NOMO-1 (cell line): ENCODE measurements at regions not wholly inside any gene's neighbourhood (a gene's known extent, or its start where the extent isn't known, plus 50 kb on each side); places are given as distances from the start of the nearest gene placed in this dataset.

Experiments
- DNase-seq, 2 experiments: peaks; one replicate each; lab custom pipeline; 2025; ENCODE audit not compliant: unreplicated experiment in 2 of 2; lab: John Stamatoyannopoulos, UW

DNA sequence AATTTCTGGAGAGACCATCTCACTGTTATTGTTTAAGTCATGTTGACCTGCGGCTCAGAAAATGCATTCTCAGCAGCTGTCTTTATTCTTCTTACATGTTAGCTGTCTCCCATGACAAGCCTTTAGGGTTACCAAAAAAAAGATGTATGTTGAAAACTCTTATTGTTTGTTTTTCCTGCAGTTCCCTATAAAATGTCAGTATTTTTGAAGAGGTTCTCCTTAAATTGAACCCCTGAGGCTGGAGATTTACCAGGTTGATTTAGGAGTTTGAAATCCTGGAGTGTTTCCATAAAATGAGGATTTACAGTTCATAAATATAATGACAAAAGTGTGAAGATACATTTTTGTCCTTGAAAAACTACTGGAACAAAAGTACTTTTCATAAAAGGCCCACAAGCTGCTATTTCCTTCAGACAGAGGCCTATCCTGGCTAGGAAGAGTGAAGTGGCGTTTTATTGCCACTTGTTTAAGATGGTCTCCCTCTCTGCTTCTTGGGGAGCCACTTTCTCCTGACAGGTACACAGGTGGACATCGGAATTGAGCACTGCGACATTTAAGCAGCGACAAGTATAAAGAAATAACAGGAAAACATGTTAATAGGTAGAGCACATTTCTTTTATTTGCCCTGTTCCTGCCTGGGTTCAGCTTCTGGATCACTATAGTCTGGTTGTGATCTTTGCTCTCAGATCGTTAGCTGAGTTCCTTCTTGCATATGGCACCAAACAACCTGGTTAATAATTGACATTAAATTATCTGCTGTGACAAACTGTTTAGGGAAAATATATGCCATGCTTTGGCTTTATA, 344.8 kb upstream of the RPS23 start:
- no peak for DNase-seq

DNA sequence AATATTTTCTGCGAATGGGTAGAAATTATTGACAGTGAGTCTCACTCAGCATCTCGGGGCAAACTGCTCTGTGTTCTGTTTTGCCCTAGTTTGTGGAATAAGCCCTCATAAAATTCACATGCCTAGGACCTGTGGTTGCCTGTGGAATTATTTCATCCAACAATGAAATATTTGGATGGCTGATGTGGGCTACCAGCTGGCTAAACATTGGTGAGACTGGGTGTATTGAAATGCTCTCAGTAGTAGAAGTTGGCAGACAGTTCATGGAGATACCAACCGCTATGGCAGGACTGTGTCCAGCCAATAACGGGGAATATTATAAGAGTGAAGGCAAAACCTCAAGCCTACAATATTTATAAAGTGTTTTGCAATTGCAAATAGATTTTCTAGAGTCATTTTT, 344.1 kb upstream of the RPS23 start:
- DNase-seq = no peak

DNA sequence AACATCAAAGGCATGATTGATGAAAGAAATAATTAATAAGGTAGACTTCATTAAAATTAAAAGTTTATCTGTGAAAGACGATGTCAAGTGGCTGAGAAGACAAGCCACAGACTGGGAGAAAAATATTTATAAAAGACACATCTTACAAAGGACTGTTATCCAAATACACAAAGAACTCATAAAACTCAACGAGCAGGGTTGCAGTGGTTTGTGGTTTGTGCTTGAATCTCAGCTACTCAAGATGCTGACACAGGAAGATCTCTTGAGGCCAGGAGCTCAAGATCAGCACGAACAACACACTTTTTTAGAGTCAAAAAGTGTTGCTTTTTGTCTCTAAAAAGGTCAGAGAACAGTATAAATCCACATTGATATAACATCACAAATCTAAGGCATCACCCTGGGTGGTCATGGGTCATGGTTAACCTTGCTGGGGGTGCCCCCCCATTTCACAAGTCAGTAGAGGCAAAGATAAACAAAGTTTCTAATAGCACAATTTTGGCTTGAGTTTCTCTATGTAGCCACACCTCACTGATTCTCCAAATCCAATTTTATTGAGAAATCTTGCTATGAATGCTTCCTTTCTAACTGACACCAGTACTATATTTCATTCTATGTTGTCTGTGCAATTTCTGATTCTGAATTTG, 342.9 kb upstream of the RPS23 start:
- no peak for DNase-seq

DNA sequence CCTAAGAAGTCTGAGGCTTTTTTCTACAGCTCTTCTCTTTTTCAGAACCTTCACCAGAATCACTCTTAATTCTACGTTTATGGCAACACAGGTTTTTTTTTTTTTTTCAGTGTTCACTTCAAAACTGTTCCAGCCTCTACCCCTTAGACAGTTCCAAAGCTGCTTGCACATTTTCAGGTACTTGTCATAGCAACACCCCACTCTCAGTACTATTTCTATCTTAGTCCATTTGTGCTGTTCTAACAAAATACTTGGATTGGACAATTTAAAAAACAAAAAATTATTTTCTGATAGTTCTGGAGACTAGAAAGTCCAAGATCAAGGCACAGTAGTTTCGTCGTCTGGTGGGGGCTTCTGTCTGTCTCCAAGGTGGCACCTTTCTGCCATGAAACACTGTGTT, 340.9 kb upstream of the RPS23 start:
- DNase-seq = no peak

DNA sequence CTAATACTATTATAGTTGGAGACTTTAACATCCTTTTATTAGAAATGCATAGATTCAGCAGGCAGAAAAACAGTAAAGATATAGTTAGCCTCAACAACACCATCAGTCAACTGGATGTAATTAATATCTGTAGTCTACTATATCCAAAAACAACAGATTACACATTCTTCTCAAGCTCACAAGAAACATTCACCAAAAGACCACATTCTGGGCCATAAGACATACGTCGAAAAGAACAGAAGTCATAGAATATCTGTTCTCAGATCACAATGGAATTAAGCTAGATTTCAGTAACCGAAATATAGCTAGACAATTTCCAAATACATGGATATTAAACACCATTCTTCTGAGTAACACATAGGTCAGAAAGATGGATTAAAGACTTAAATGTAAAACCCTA, 336.6 kb upstream of the RPS23 start:
- DNase-seq = no peak

DNA sequence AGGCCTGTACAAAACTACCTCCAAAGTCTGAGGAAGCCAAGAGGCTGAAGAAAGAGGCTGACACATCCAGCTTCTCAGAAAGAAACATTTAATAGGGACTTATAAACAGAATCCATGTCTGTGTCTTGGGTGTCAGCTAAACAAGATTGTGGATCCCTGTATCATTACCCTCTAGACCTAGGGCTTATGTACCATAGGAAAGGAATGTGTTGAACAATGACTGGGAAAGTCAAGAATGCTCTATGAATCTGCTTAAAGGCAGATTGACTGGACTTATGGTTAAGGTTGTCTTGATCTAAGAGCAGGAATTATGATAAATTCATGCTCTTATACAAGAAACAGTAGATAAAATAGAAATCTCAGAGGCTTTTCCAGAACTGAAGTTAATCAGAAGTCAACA, 335.7 kb upstream of the RPS23 start:
- no peak for DNase-seq

DNA sequence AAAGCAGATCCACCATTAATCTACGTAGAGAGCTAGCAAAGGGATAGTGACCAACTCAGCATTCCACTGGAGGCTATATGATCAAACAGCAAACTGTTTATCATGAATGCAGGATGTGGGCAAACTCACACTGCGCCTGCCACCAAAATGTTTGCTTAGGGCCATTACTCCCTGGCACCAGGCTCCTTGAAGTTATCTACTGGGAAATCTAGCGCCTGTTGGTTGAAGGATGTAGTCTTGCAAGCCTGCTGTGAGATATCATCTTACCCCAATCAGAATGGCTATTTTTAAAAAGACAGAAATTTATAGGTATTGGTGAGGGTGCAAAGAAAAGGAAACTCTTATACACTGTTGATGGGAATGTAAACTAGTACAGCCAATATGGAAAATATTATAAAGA, 332.5 kb upstream of the RPS23 start:
- DNase-seq = no peak

DNA sequence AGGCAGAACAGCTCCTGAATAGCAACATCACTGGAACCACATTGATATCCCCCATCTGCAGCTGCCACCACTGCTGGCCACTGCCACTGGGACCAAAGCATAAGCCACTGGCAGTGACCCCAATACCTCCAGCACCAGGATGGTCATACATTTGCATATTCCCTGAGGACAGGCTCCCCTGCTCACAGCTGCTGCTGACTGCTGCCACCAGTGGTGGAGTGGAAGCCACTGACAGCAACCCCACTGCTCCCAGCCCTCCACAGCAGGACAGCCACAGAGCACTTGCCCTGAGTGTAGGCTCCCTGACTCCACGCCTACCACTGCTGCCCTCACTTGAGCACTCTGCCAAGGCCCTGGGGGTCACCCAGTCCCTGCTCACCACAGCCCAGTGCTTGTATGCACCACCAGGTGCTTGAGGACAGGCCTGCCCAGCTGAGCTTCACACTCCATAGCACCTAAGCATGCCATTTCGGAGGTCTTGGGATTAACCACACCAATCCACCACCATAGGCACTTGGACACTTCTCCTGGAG, 327.4 kb upstream of the RPS23 start:
- DNase-seq = no peak

DNA sequence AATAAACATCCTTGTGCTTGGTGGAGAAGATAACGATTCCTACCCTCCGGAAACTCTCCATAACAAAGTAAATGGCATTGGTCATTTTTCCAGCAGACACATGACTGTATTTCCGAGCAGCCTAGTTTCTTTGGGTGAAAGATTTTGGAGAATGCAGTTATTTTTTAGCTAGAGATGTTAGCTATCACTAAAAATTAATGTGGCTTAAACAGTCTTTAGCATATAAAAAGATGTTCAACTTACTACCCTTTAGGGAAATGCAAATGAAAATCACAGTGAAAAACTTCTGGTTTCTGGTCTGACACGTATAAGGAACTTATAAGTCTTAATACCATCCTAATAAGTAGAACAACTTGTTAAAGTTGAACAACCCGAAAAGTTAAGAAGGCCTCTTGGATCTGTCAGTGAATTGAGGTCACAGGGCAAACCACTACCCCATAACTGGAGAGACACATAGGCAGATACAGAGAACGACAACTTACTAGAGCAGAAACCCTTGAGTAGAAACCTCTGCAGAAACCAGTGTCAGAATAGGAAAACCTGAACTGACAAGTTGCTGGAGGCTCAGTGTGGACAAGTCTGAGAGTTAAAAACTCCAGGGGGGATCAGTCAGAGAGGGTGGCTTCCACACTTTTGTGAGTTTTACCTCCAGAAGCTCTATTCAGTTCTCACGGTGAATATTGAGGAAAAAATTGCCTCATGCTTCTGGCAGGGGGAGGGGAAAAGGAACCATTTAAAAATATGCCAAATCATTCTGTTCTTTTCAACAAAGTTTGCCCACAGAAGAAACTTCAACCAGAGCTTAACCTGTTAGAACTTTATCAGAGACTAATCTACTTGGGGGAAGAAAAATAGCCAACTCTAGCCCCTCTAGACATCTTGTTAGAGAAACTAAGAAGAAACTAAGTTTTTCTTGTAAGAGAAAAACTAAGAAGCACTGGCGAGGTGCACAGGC, 325.2 kb upstream of the RPS23 start:
- DNase-seq = peak in 1 of 2 experiments; percentile 18

DNA sequence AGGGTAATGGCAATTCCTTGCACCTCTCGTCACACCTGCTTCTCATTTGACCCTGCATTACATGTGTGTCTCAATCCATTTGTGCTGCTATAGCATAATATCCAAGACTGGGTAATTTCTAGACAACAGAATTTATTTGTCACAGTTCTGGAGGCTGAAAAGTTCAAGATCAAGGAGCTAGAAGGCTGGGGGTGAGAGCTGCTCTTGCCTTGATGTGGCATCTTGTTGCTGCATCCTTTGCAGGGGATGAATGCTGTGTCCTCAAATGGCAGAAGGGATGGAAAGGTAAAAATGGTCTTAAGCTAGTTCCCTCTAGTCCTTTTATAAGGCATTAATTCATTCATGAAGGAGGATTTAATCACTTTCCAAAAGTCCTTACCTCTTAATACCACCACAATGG, 323.7 kb upstream of the RPS23 start:
- DNase-seq = no peak

DNA sequence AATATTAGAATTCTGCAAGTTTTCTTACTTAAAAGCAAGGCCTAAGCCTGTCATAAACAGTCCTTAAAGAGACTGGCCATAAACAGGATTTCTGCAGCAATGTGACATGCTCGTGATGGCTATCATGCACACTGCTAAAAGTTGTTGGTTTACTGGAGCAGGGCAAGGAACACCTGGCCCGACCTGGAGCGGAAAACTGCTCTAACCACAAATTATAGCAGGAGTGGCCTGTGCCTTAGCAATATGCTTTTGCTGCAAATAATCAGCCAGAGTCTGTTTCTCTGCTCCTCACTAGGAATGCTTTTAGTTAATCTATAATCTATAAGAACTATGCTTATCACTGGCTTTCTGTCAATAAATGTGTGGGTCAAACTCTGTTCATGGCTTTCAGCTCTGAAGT, 322.9 kb upstream of the RPS23 start:
- DNase-seq = no peak

DNA sequence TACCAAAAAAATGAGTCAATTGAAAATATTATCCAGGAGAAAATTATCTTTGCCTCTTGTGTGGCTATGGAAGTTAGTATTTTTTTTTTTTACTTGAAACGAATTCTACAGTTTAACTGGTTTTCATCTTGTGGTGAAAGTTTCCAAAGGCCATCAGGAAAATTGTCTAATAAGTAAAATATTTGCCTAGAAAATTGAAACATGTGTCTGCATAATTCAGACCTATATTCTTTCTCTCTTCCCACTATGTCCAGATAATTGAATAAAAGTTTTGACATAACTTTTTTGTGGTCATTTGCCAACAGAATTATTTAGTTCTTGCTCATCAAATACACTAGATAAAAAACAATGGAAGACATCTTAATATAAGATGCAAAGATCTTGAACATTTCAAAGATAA, 321.5 kb upstream of the RPS23 start:
- DNase-seq = no peak

DNA sequence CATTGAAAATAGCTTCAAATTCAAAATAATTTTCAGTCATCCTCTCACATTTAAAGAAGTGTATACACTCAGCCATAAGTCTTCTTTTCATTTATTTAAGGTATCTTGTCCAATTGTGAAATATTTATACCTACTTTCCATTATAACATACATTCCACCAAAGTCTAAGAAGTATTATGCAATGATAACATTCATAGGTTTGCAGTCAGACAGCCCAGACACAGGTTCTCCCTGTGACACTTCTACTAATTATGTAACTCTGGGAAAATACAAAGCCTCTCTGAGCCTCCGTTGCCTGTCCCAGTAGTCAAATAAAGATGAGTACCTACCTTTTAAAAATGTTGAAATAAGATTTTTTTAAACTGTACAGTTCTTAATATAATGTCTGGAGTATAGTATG, 320.9 kb upstream of the RPS23 start:
- no peak for DNase-seq

DNA sequence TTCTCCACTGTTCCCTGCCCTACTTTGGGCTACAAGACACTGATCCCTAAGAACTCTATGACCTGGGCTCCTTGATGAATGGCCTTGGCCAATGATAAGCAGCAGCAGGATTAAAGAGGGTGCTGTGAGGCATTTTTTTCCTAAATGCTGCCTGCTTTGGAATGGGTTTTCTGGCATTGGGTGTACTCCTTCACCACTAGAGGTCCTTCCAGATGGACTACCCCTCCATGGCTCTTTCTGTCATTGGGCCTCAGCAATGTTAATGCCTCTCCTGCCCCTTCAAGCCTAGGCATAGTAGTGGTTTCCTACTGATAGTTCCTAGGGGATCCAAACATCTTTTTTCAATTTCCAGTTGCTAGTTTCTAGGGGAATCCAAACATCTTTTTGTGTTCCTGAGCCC, 319.3 kb upstream of the RPS23 start:
- no peak for DNase-seq

DNA sequence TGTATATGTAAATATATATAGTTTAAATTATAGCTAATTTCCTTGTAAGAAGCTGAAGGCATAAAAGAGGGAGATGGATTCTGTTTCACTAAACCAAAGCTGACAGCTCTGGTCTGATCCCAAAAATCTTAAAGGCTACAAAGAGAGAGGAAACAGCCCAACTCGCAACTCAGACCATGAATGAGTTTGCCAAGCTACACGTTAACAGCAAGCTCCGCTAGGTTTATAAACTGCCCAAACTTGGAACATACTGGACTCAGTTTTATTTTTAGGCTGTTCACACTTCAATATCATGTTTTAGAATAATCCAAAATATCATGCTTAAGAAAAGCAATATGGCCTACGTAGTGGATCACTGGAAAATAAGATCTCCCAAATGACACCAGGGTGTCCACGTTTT, 318.3 kb upstream of the RPS23 start:
- no peak for DNase-seq

DNA sequence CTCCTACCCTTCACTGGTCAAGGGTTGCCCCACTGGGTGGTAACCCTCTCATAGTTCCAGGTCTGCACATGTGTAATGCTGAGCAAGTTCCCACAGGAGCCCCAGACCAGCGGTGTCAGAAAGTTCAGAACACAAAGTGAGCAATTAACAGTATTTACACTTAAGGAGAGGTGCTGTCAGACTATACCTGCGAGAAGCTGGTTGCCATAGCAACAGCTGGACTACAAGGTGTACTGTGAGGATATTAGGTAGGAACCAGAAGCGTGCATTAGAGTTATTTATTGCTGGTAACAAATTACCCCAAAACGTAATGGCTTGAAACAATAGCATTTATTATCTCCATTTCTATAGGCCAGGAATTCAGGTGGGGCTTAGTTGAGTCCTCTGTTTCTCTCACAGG, 317.0 kb upstream of the RPS23 start:
- no peak for DNase-seq

DNA sequence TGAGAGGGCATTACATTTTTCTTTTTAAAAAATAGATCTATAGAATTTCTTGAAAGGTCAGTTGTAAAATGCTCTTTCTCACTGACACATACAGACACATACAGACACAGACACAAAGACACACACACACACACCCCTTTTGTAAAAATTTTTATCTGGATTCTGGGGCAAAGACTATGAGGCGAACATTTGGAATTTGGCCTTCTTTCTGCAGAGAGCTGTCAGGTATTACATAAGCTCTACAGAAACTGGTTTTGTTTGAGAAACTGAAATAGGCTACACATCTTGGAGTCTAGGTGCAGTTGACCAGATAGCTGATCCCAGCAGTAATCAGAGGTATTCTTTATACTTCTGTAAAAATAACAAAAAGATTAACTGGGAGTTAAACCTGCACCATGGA, 315.9 kb upstream of the RPS23 start:
- no peak for DNase-seq

DNA sequence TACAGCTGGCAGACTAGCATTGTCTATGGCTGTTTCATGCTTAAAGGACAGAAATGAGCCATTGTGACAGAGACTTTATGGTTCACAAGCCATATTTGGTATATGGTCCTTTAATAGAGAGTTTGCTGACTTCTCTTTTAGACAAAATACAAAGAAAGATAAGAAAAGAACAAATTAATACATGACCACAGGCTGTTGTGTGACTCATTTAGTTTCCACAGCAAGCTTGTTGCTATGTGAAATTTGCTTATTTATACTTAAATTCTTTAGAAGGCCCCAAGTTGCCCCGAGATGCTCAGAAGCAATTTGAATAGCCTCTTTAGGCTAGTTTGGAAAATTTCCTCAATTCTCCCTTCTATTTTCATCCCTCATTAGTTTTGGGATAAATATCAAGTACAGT, 315.3 kb upstream of the RPS23 start:
- DNase-seq = no peak

DNA sequence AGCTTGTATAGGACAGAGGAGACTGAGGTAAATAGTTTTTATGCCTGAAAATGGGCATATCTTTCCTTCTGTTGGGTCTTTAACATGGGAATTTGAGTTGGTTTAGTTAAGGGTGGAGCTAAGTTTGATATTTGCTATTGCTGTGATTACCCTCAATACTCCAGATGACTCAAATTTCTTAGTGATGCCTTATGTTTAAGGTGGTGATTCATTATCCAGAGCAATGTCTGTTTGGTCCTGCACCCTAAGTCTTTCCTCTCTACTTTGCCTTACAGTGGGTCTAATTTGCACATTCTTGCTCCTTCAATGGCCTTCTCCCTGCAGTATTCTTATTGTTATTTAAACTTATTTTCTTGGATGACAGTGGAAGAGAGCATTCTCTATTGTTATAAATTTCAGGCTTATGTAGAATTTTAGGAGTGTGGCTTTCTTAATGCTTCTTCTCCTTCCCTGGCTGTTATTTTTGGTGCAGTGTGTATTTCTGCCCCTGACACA, 312.9 kb upstream of the RPS23 start:
- DNase-seq = no peak

DNA sequence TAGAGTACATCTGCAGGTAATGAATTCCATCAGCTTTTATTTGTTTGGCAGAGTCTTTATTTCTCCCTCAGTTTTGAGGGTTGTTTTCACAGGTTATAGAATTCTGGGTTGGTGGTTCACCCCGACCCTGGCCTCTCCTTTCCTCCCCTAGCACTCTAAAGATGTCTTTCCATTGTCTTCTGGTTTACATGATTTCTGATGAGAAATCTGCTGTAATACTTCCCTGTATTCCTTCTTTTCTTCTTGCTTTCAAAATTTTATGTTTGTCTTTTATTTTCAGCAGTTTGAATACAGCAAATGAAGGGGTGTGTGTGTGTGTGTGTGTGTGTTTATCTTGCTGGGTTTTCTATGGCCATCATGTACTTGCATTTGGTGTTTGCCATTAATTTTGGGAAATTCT, 312.0 kb upstream of the RPS23 start:
- no peak for DNase-seq

DNA sequence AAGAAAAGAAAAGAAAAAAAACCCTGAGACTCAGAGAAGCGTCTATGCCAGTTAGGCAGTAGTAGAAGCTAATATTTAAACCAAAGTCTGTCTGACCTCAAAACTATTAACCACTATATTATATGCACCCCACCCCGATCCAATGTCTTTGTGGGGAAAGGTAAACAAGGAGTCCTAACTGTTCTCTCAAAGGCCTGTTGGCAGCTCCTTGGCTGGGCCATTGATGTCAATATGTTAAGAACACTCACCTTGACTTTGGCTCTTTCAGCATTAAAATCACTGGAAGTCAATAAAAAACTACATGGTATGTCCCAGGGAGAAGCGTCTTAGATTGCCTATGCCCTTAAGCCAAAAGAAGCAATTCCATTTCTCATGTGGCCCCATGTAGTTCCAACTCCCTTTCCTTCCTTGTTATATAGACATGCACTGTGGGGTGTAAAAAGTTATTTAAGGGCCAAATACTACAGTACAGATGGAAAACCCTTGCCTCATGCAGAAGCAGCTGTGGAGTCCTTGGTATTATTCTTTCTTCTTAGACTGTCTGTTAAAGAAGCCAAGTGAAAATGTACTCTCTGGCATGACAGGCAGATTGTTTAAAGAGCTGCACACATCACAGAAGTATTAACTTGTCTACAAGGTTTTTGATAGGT, 308.6 kb upstream of the RPS23 start:
- DNase-seq = no peak
